NCI-H748 (cell line): ENCODE measurements at regions not wholly inside any gene's neighbourhood (a gene's known extent, or its start where the extent isn't known, plus 50 kb on each side); places are given as distances from the start of the nearest gene placed in this dataset.
A peak's percentile ranks its signal among the peaks of the same experiment; 100 is the strongest.
"Not testable (repeated sequence)": the region's sequence is repeated elsewhere in the genome, so short reads cannot be mapped to it uniquely, and the experiment has no call there.

Source experiments
- DNase-seq: peaks from one replicate; lab custom pipeline; 2025; ENCODE audit not compliant: unreplicated experiment; lab: John Stamatoyannopoulos, UW

DNA sequence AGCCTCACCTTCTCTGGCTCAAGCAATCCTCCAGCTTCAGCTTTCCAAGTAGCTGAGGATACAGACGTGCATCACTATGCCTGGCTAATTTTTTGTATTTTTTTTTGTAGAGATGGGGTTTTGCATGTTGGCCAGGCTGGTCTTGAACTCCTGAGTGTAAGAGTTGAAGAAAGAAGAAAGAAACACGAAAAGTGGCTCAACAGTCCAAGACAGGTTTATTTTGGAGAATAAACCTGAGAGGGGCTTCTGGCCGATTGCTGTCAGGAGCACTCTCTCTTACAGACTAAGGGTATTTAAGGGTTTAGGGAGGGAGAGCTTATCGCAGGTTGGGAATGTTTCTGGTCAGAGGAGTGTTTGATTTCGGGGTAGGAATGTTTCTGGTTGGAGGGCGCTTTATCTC lies 75.9 kb downstream of the RRM2 start:
- not testable (repeated sequence) for DNase-seq

DNA sequence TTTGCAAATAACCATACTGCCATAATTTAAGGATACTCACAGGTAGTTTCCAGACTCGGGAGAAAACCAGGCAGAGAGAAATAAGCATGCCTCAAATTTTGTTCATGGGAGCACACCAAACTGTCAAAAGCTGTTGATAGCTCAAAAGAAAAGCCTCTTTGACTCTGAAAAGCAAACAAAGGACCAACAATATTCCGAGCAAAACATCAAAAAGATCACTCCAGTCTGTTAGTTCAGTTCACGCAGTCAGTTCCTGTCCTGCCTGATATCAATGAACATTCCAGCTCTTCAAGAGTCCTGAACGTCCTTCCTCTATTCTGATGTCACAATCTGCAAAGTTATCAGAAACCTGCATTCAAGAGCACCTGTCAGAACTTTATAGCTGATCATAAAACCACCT lies 78.7 kb downstream of the RRM2 start:
- no peak for DNase-seq

DNA sequence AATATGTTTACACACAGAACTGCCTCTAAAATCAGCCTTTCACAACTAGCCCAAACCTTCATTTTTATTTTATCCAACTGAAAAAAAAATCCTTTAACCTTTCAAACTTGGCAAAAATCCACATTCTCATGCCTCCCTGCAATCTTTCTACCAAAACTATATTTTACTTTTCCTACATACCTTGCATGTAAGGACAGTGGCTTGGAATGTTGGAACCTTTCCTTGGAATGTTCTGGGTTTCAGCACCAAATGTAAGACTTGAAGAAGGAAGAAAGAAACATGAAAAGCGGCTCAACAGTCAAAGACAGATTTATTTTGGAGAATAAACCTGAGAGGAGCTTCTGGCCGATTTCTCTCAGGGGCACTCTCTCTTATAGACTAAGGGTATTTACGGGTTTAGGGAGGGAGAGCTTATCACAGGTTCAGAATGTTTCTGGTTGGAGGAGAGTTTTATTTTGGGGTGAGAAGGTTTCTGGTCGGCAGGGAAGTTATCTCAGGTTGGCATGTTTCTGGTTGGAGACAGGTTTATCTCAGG lies 79.7 kb downstream of the RRM2 start:
- no peak for DNase-seq

DNA sequence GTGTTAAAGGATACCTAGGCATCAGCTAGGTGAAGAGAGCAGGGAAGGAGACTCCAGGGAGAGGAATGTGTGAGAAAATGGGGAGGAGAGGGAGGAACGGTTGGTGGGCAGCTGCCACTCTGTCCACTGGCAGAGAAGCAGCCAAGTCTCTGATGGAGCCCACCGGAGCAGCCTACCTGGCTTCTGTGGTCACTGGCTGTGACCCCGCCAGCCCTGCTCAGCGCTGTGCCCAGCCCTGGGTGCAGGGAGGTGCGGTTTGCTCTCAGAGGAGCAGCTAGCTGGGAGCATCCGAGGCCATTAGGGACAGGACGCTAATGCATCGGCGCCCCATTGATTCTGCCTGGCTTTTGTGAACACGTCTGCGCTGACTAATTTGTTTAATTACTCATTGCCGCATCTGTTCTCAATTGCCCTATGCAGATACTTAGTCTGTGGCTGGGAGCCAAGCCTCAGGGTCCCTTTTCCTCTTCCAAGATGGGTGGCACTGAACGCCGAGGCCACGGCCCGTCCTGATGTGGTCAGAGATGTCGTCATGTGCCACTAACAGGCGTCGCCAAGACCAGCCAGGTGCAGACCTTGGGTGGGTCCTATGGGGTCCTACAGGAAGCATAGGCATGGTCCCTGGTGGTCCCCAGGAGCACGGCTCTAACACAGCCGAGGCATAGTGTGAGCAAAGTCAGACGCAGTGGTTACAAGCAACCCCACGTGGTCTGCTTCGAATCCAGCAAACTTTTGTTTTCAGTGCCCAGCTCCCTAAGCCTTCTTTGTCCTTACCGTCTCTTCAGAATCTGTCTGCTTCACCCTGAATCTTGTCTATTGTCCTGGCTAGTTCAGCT lies 82.0 kb downstream of the RRM2 start:
- peak; percentile 72 for DNase-seq

DNA sequence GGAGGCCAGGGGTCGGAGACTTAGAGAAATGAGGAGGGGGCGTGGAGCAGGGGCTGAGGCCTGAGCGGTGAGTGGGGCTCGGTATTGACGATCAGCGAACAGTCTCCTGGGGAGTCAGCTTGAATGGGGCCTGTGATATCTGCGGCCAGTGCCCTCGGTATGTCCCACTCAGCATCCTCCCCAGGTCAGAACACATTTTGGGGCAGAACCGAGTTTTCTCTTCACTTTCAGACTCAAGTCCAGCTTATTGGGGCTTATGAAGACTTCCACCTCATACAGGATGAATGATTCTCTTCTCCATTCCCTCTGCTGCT lies 82.6 kb downstream of the RRM2 start:
- DNase-seq = no peak

DNA sequence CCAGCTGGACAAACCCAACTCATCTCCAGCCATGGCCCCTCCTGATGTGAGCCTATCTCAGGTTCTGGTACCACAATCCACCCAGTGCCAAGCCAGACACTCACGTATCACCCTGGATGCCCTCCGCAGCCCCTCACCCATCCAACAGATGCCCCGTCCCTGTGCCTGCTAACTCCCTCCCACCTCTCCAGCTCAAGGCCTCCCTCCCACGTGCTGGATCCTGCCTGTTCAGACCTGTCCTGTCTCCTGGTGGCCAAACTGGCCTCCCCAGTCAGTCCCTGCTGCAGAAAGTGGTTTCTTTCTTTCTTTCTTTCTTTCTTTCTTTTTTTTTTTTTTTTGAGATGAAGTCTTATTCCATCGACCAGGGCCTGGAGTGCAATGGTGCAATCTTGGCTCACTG lies 86.2 kb downstream of the RRM2 start:
- DNase-seq = no peak

DNA sequence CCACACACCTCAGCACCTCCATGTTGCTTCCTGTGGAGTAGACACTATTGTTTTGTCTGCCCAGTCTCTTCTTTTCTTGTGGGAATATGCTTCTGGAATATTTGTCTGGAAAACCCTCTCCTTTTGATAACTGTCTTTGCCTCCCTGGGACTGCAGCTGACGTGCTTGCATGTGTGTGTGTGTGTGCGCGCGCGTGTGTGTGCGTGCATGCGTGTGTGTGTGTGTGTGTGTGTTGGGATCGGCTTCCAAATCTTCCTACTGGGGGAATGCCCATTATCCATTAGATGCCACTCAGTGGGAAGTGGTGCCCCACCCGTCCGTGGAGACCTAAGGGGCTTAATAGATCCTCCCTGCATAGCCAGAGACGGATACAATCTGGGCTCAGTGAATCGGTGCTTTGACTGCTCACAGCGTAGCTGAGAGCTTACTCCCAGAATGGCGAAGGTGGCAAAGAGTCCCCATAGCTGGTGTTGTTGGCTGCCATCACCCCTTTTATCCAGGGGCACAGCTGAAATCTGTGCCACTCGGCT lies 86.9 kb downstream of the RRM2 start:
- DNase-seq = no peak

DNA sequence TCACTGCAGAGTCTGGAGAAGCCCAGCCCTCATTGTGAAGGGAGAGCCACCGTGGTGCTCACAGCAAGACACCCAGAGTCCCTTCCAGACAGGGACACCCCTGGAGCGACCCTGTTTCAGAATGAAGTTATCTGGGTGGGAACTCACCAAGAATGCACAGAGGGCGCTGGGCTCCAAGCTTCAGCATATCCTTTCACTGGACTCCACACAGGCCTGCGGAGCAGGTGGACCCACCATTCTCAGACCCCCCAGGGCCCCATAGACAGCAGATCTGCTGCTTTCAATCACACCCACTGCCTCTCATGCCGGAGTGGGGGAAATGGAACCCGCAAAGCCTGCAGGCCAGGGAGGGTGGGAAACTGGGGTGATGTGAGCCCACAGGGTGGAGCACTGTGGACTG lies 87.8 kb downstream of the RRM2 start:
- no peak for DNase-seq

DNA sequence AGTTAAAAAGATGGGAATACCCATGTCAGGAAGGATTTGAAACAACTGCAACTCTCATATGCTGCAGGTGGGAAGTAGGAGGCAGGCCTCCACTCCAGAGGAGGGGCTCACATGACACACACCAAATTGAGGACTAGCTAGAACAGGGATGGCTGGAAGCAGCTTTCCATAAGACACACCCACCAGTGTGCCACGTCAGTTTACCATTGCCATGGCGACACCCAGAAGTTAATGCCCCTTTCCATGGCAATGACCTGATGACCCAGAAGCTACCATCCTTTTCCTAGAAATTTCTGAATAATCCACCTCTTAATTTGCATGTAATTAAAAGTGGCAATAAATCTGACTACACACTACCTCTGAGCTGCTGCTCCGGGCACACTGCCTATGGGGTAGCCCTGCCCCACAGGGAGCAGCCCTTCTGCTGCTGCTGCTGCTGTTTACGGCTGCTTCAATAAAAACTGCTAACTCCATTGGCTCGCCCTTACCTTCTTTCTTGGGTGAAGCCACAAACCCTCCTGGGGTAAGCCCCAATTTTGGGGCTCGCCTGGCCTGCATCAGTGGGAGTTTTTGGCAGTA lies 89.4 kb downstream of the RRM2 start:
- DNase-seq = peak; percentile 26

DNA sequence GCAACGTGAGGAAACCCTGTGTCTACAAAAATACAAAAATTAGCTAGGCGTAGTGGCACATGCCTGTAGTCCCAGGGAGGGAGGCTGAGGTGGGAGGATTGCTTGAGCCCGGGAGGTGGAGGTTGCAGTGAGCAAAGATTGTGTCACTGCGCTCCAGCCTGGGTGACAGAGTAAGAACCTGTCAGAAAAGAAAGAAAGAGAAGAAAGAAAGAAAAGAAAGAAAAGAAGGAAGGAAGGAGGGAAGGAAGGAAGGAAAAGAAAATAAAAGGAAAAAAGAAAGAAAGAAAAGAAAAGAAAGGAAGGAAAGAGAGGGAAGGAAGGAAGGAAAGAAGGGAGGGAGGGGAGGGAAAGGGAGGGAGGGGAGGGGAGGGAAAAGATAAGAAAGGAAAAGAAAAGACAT lies 89.9 kb upstream of the HPCAL1 start:
- DNase-seq = no peak

DNA sequence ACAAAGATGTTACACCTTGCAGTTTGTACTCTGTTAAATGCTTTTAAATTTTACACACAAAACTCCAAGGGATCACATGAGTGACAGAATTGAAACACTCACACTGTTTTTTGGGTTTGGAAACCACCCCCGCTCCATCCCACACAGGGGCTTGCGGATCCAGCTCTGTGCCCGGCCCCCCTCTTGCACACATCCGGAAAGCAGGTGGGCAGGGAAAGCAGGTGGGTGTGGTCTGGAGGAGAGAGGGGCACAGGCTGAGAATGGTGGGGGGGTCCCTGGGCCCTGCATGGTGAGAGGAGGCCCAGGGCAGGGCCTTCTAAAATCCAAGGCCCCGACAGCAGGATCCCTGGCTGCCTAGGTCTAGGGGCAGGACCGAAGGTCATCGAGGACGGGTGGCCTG lies 88.5 kb upstream of the HPCAL1 start:
- no peak for DNase-seq

DNA sequence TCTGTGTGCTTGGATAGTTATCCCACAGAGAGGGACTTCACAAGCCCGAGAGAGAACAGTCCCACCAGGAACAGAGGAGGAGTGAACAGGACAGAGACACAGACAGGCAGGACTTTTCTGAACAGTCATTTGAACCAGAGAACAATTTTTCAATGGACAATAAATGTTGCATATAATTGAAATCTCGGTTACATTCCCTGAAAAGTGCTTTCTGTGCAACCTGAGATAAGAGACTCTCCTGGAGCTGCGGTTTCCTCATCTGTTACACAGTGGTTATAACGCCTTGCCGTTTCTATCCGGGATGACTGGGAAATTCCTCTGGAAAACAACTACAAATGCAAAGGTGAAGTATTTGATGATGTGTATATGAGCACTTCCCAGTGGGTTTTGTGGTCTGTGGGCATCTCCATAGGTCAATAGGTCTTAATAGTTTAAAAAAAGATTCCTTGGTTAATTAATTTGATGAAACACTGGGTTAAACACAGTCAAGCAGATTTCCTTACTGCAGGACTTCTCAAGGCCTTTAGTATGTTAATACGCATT lies 87.2 kb upstream of the HPCAL1 start:
- no peak for DNase-seq

DNA sequence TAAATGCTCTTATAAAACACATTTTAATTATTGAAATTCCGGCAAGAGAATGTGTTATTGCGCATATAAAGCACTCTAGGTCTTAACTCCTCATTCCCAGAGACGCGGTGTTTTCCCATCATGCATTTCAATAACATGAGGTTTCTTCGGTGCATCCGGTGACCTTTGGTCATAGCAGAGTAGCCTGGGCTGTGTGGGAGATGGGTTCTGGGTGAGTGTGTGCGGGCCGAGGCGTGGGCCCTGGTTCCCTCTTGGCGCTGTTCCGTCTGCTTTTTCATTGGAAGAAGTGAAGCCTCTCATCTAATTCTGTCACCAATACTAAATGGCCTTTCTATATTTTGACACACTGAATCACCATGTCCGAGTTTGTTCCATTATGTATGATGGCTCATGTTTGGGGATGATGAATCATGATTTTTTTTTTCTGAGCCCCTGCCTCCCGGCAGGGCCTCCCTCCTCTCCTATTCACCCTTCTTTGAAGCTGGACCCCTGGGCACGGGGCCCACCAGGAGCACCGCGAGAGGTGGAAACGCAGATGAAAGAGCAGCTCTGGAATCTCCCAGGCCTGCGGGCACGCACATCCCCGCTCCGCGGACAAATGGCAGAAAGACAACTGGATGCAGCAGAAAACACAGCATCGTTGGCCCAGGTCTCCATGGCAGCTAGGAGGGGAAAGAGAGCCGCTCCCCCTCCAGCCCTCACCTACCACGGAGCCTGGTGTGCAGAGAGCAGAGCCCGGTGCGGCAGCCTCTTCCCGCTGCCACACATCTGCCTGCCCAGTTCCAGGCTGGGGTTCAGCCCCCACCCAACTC lies 85.8 kb upstream of the HPCAL1 start:
- no peak for DNase-seq

DNA sequence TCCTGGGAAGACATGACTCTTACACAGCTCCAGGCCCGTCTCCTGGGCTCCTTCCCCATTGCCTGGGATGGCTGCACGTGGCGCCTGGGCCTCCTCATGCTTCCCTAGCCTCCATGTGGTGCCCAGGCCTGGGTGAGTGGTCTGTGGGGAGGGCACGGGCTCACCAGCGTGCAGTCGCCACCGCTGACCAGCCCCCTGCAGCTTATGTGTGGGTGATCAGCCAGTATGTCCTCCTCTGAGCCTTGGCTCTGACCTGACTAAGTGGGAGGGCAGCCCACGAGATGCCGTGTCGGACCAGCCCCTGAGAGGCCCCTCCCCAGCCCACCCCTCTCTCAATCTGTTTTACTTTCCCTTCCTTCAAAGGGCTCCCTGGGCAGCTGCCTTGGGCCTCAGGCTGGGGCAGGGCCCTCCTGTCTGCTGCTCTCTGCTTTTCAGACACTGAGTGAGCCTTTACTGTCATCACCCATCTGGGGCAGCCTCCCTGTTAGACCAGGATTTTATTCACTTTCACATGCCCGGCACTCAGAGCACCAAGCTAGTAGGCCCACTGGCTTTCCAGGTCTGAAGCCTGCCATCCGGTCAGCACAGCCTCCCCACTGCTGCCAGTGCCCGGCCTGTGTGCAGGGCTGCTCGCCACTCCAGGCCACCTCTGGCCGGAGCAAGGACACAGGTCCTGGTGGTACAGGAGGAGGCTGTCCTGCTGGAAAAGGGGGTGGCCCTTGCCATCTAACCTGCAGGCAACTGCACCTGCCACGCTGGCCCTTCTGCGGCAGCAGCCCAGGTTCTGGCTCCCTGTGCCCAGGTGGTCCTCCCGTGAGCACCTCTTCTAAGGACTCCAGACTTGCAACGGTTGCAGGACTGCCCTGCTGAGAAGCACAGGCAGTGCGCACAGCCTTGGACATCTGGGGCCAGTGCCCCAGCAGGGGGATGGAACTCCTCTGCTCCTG lies 84.9 kb upstream of the HPCAL1 start:
- DNase-seq = no peak

DNA sequence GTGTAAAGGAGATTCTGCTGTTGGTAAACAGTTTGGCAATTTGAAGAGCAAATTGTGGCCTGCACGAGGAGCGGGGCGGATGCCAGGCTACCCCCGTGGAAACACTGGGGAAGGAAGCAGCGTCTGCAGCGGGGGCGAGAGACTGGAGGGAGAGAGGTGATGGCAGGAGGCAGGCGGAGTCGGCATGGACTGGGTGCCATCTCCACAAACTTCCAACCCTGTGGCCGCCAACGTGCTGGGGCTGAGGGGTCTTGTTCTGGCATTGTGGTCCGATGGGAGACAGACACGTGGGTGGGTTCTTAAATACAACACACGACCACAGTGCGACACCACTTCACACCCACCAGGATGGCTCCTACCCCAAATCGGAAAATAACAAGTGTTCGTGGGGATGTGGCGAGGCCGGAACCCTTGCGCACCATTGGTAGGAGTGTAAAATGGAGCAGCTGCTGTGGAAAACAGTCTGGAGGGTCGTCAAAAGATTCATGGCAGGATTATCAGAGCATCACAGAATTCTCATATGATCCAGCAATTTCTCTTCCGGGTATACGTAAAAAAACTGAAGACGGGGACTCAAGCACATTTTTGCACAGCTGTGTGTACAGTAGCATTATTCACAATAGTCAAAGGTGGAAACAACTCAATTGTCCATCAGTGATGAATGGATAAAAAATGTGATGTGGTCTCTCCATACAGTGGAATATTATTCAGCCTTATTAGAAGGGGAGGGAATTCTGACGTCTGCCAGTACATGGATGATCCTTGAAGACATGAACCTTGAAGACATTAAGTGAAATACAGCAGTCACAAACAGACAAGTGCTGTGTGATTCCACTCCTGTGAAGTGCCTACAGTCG lies 82.4 kb upstream of the HPCAL1 start:
- no peak for DNase-seq

DNA sequence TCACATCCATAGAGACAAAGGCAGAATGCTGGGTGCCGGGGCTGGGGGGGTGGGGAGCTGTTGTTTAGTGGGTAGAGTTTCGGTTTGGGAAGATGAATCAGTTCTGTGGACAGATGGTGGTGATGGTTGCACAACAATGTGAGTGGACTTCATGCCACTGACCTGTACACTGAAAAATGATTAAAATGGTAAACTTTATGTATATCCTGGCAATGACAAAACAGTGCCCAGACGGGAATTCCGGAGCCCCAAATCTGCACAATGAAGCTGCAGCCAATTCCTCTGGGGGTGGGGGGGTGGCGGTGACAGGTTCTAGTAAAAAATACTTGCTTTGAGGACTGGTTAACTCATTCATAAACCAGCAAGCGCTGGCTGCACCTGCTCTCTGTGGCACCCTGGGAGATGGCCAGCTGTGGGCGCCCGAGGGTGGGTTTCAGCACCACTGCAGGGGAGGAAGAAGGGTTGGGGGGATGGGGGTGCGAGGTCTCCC lies 81.8 kb upstream of the HPCAL1 start:
- no peak for DNase-seq

DNA sequence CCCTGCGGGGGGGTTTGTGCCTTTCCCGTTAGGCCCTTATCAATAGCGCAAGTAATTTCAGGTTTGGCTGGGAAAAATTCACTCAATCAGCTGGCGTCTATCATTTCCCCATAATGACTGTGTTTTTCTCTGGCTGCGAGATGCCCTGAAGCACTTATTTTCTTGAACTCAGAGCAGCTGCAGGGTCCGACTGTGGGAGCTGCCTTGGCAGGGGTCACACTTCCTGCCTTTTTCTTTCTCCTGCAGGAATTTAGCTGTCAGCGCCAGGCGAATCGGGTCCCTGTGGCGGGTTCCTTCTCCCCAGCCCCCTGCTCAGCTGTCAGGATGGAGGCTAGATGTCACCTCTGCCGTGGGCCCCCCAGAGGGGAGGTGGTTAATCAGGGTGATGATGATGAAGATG lies 81.3 kb upstream of the HPCAL1 start:
- peak; percentile 66 for DNase-seq

DNA sequence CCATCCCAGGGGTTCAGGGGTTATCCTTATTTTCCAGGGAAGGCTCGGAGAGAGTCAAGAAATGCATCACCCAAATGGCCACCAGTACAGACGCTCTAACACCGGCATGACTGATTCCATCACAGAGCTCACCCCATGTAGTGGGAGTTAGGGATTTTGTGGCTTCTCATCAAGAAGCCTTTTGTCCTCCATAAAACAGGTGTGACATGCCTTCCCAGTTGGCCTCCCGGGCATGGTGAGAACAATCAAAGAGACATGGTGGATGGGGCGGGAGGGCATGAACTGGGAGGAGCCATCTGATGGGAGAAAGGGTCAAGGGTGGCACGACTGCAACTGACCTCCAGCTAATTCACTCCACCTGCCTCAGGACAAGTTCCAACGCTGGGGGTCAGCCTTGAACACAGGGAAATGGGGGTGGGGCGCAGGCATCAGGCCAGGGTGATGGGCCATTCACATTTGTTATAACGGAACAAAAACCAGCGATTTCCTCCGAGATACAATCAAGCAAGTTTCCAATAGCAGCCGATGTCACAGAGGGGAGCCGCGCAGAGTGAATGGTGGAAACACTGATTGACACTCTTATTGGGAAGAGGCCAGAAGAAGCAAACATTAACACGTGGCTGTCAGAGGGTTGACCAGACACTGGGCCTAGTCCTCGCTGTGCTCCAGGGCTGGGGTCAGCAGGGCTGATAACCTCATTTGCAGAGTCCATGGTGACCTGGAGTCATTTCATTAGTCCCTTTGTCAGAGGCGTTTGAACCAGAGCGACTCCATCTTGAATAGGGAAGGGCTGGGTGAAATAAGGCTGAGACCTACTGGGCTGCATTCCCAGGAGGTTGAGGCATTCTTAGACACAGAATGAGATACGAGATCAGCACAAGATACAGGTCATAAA lies 80.5 kb upstream of the HPCAL1 start:
- DNase-seq = peak; percentile 19
